NCI-H1092 treated with DMSO at 0.1 percent for 48 hours (cell line): ENCODE measurements at regions not wholly inside any gene's neighbourhood (a gene's known extent, or its start where the extent isn't known, plus 50 kb on each side); places are given as distances from the start of the nearest gene placed in this dataset.
"Not testable (repeated sequence)": the region's sequence is repeated elsewhere in the genome, so short reads cannot be mapped to it uniquely, and the experiment has no call there.

ENCODE experiments used
- DNase-seq: peaks from one replicate; lab custom pipeline; 2025; lab: John Stamatoyannopoulos, UW

GRCh38 chr3:20326541-20326940 lies 140.5 kb upstream of the SGO1 start:
- no peak for DNase-seq

DNA sequence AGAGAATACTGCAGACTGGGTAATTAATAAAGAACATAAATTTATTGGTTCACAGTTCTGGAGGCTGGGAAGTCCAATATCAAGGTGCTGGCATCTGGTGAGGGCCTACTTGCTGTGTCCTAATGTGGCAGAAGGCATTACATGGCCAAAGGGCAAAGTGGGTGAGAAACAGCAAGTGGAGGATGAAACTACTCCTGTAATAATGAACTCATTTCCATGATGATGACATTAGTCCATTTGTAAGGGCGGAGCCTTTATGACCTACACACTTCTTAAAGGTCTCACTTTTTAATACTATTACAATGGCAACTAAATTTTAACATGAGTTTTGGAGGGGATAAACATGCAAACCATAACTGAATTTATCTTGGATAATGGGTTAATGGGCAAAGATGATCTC lies 139.6 kb upstream of the SGO1 start:
- no peak for DNase-seq

DNA sequence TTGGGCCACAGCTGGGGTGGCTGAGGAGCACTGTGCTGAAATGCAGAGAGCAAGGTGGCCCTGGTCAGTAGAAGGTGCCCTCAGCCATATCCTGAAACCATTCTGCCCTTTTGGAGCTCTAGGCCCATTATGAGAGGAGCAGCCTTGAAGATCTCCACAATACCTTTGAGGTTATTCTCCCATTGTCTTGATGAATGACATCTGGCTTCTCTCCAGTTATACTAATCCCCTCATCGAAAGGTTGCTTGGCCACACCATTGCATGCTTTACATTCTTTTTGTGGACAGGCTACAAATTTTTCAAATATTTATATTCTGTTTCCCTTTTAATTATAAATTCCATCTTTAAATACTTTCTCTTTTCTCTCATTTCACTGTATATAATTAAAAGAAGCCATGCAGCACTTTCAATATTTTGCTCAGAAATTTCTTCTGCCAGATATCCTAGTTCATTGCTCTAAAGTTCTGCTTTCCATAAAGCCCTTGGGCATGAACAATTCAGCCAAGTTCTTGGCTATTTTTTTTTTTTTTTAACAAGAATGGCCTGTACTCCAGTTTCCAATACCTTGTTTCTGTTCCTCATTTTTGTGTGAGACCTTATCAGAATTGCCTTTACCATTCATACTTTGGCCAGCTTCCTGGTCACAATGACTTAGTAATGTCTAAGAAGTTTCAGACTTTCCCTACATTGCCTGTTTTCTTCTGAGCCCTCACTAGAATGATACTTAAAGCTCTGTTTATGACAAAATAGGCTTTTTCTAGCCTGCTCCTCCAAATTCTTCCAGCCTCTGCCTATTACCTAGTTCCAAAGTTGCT lies 138.9 kb upstream of the SGO1 start:
- no peak for DNase-seq

DNA sequence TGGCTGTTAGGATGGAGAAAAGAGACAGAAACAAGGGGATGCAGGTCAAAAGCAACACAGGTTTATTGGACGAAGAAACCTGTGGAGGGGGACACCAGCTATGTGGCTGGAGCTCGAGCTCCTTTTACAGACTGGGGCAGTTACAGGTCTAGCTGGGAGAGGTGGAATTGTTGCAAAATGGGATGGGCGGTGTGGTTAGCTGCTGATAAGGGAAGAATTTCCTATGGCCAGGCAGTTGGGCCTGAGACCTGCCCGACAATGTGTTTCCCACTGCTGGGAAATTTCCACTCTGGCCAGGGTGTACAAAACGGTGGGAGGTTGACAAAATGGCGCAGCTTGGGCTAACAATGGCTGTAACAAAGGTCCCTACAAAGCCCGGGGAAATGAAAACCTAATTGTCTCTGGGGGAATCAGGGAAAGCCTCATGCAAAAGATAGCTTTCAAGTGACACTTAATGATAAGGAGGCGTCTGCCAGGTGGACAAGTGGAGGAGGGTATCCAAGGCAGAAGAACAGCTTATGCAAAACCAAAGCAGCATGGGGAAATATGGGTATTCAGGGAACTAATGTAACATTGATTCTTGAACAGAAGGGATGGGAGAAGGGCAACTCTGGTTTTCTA lies 137.4 kb upstream of the SGO1 start:
- no peak for DNase-seq

DNA sequence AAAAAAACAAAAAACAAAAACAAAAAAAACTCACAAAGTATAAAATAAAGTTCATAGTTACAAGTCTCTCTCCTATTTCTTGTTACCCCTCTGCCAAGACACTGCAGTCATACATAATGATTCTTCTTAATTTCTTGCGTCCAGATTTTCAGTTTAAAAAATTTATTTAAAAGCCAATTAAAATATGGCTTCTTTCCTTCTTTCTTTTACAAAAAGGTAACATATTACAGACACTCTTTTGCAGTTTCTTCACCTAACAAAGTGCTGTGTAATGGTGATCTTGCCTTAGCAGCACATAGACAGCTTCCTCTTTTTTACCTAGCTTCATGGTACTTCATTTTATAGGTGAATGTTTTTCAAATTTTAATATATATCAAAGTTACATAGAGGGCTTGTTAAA lies 136.1 kb upstream of the SGO1 start:
- no peak for DNase-seq

DNA sequence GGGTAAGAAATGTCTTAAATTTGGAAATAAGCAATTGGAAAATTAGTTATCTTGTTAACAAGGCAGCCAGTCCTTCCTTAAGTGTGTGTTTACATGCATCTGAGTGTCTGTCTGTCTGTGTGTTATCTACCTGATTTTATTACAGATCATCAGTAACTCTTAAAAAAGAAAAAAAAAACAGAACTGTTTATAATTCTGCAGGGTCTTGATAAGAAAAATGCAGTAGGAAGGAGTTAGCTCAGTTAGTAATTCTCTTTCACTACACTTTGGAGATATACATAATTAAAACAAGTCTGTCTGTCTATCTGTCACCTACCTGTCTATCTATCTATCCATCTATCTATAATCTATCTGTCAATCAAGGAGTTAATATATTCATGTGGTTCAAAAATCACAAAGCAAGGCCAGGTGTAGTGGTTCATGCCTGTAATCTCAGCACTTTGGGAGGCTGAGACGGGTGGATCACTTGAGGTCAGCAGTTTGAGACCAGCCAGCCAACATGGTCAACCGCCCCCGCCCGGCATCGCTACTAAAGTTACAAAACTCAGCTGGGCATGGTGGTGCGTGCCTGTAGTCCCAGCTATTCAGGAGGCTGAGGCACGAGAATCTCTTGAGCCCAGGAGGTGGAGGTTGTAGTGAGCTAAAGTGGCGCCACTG lies 135.5 kb upstream of the SGO1 start:
- no peak for DNase-seq

DNA sequence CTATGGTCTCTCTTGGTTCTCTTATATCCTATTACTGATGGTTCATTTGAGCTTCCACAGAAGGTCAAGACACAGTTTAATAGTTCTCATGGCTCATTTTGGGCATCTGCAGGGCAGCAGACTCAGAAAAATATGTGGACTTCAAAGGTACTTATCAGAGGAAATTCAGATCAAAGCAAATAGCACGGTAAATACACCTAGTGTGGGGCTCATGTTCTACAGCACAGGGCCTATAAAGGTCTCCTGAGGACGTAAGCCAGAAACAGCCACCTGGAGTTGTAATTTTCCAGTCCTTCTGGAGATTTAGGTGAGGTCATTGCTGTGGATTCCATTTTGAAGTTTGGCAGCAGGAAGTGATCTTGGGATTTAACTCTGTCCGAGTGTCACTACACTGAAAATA lies 134.5 kb upstream of the SGO1 start:
- no peak for DNase-seq

GRCh38 chr3:20319551-20319950 lies 133.5 kb upstream of the SGO1 start:
- no peak for DNase-seq

- no peak for DNase-seq
Observed at GRCh38 chr3:20317616-20318015, 131.6 kb upstream of the SGO1 start.

DNA sequence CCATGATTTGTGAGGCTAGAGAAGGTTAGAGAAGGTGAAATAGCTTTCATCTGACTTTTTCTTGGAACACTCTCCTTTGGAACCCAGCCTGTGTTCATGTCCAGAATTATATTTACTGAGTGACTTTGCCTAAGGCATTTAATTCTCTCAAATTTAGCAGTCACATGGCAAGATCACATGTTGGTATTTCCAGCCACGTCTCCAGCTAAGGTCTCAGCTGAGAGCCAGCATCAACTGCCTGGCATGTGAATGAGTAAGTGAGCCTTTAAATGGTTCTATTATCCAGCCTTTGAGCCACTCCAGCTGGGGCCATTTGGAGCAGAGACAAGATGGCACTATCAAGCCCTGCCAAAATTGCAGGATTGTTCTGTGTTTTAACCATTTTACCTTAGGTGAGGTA lies 130.2 kb upstream of the SGO1 start:
- no peak for DNase-seq

DNA sequence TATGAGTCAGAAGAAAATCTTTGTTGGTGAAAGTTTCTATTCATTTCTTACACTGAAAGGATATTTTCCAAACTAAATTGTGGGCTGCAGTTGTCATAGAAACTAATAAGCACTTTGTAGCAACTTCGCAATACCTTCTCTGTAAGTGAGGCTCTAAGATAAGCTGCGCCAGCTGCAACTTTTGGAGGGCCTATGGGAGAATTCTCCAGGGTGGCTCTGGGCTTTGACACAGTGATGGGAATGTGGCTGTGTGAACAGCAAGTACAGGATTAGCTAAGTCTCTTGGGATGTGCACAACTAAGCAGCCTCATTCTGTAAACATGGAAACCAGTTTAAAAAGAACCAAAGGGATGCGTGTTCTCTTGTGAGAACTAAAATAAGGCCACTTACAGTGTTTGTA lies 124.6 kb upstream of the SGO1 start:
- DNase-seq = no peak

DNA sequence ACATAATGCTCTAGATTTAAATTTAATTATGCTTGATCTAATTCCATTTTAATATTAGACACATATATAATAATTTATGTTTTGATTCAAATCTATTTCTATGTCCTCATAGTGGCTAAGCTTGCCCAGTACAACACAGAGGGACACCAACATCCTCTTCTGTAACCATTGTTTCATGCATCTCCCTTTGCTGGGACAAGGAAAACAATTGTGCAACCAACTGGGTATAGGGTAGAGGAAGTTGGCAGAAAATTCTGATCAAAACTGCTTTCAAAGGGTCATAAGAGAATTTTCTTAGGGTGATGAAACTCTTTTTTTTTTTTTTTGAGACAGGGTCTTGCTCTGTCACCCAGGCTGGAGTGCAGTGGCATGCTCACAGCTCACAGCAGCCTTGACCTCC lies 121.4 kb upstream of the SGO1 start:
- DNase-seq = no peak

- no peak for DNase-seq
Observed at GRCh38 chr3:20305647-20306046, 119.6 kb upstream of the SGO1 start.

DNA sequence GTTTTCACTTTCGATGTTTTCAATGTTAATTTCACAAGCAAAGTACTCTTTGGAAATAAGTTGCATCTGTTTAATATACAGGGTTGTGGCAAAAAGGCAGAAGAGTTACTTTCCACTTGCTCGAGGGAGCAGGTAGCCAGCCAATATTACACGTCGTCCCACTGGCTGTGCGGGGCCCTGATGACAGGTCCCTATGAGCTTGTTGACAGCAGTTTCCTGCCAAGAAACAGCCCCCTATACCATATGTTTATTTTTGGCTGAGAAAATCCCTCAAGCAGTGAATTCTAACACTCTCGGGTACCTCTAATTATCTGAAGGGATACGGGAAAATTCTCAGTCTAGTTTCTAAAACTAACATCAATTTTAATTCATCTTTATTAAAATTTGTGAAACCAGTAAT lies 116.8 kb upstream of the SGO1 start:
- DNase-seq = no peak

- DNase-seq = no peak
Observed at GRCh38 chr3:20288050-20288449, 102.0 kb upstream of the SGO1 start.

GRCh38 chr3:20280257-20280656 lies 94.3 kb upstream of the SGO1 start:
- DNase-seq = no peak

- DNase-seq = not testable (repeated sequence)
Observed at GRCh38 chr3:20265977-20266376, 80.0 kb upstream of the SGO1 start.

DNA sequence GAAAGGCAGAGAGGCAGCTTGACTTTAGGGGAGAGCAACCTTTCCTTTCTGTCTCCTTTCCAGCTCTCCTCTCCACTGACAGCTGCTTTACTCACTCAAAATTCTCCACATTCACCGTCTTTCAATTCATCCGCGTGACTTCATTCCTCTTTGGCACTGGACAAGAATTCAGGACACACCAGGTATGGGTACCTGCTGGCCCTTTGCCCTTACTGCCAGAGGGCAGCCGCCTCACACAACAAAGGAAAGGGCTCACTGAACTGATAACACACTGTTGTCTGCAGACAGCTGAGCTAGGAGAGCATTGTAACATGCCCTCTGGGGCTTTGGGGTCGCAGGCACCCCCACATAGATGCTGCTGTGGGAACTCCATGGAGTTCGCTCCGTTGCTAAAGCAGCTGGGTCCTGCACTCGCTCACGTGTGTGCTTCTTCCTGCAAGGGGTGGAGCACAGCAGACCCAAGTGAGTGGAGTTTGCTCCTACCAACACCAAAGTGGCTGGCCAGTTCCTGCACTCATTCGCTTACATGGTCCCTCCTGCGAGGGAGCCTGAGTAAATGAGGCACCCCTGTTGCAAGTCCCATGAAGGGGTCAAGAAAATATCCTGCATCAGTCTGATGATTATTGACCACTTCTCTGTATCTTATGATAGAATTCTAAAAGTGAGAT lies 79.0 kb upstream of the SGO1 start:
- DNase-seq = no peak

- DNase-seq = no peak
Observed at GRCh38 chr3:20258371-20258770, 72.4 kb upstream of the SGO1 start.

DNA sequence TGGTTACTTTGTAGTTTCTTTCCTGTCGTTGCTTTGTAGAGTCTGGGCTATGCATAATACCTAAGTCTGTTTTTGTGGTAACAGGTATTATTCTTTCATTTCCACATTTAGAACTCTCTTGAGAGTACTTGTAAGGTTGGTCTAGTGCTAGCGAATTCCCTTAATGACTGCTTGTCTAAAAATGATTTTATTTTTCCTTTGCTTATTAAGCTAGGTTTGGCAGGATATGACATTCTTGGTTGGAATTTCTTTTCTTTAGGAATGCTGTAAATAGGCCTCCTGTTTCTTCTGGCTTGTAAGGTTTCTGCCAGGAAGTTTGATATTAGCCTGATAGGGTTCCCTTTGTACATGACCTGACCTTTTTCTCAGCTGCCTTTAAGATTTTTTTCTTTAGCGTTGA lies 70.1 kb upstream of the SGO1 start:
- no peak for DNase-seq

- DNase-seq = no peak
Observed at GRCh38 chr3:20254268-20255117, 68.5 kb upstream of the SGO1 start.

DNA sequence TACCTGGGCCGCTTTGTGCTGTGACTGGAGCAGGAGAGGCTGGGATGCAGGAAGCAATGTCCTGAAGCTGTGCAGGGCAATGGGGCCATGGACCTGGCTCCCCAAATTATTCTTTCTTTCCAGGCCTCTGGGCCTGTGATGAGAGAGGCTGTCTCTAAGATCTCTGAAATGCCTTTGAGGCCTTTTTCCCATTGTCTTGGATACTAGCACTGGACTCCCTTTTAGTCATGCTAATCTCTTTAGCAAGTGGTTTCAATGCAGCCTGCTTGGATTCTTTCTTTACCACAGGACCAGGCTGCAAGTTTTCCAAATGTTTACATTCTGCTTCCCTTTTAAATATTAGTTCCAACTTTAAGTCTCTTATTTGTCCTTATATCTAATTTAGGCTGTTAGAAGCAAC lies 64.8 kb upstream of the SGO1 start:
- no peak for DNase-seq
